Uterus (tissue), 2 donors: ENCODE measurements at regions not wholly inside any gene's neighbourhood (a gene's known extent, or its start where the extent isn't known, plus 50 kb on each side); places are given as distances from the start of the nearest gene placed in this dataset.

Experiments
- POLR2A ChIP-seq, 2 donors: fragments of 450-650 bp; IDR thresholded peaks; one replicate each; pipeline ENCODE4 v1.6.1; 2016; ENCODE audit warnings: antibody characterized with exemption in 2 of 2, mild to moderate bottlenecking in 1 of 2, moderate library complexity in 1 of 2
- TF ChIP-seq, protein P1 (sequence below), 4 experiments: fragments of 200-600 bp in 2 of 4; fragments of 450-650 bp in 2 of 4; sonication (generic) in 2 of 4; IDR thresholded peaks; one replicate each; pipeline ENCODE4 v1.5.1; 2016 to 2019; ENCODE audit warnings: antibody characterized with exemption in 4 of 4, mild to moderate bottlenecking in 2 of 4, moderate library complexity in 1 of 4

DNA sequence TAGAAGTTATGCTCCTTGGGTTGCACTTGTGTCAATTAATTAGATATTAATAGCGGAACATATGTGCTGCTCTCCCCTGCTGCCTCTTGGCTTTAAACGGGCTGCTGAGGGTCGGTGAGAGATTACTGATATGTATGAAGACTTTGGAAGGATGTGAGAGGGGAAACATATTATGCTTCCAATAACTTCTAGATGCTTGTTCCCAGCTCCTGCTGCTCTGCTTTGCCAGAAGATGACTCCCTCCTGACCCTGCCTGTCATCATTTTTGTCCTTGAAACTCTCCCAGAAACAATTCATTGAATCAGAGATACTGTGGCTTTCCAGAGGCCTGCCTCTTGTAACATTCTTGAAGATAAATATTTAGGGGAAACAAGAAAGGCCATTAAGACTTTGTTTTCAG lies 300.1 kb upstream of the STXBP6 start:
- no peak for TF ChIP-seq POLR2A (IDR thresholded peaks at IDR 0.05)
- TF ChIP-seq, protein P1, sequence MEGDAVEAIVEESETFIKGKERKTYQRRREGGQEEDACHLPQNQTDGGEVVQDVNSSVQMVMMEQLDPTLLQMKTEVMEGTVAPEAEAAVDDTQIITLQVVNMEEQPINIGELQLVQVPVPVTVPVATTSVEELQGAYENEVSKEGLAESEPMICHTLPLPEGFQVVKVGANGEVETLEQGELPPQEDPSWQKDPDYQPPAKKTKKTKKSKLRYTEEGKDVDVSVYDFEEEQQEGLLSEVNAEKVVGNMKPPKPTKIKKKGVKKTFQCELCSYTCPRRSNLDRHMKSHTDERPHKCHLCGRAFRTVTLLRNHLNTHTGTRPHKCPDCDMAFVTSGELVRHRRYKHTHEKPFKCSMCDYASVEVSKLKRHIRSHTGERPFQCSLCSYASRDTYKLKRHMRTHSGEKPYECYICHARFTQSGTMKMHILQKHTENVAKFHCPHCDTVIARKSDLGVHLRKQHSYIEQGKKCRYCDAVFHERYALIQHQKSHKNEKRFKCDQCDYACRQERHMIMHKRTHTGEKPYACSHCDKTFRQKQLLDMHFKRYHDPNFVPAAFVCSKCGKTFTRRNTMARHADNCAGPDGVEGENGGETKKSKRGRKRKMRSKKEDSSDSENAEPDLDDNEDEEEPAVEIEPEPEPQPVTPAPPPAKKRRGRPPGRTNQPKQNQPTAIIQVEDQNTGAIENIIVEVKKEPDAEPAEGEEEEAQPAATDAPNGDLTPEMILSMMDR (IDR thresholded peaks at IDR 0.05), result no peak
